ENCODE measurements at regions not wholly inside any gene's neighbourhood (a gene's known extent, or its start where the extent isn't known, plus 50 kb on each side); places are given as distances from the start of the nearest gene placed in this dataset.

- Histone ChIP-seq H4K91ac (ENCODE audit: insufficient read depth, low read depth, low read length) (no peak overlapping the region), H3K56ac (ENCODE audit: extremely low read depth, insufficient read depth, low read length) (no peak overlapping the region), H3K4me1 (ENCODE audit: control insufficient read depth, insufficient read depth, low read length) (no peaks in the 10 kb centered on the region), H2BK120ac (ENCODE audit: low read depth, low read length) (no peak overlapping the region), H3K4ac (ENCODE audit: low read depth, low read length) (no peak overlapping the region), H2AK5ac (ENCODE audit: low read depth, low read length) (no peak overlapping the region), H3K4me2 (ENCODE audit: low read depth, low read length) (no peak overlapping the region), H2BK20ac (ENCODE audit: low read depth, low read length) (no peak overlapping the region), H2BK5ac (ENCODE audit: low read depth, low read length, poor library complexity, severe bottlenecking) (no peak overlapping the region), H3K18ac (ENCODE audit: low read depth, low read length) (no peak overlapping the region), H3K4me3 (ENCODE audit: insufficient read depth, low read depth, low read length) (no peak overlapping the region), H3K9ac (ENCODE audit: low read depth, low read length) (no peak overlapping the region), H3K23ac (ENCODE audit: low read depth, low read length) (no peak overlapping the region), H4K20me1 (ENCODE audit: insufficient read depth, low read length) (no peaks in the 10 kb centered on the region), H3K14ac (replicated peaks; ENCODE audit: low read depth, low read length) (no peak overlapping the region), H2AFZ (replicated peaks; ENCODE audit: low read length, poor library complexity) (no peak overlapping the region), H4K8ac (ENCODE audit: low read depth in 2 of 2, low read length in 2 of 2) (no peak overlapping the region), H2BK15ac (ENCODE audit: low read depth, low read length) (no peak overlapping the region), H3K9me3 (ENCODE audit: control insufficient read depth, insufficient read depth, low read length) (no peaks in the 10 kb centered on the region), H3K27me3 (ENCODE audit: control insufficient read depth, insufficient read depth, low read length) (no peaks in the 10 kb centered on the region), H2AK9ac (replicated peaks; ENCODE audit: low read depth, low read length, poor library complexity) (no peak overlapping the region), H3K27ac (ENCODE audit: insufficient read depth, low read length) (no peak overlapping the region), H4K5ac (ENCODE audit: low read depth, low read length) (no peak overlapping the region), H3K9me1 (ENCODE audit: insufficient read depth, low read length) (no peaks in the 10 kb centered on the region), H3K36me3 (ENCODE audit: control insufficient read depth, insufficient read depth, low read length) (no peaks in the 10 kb centered on the region), H3K79me1 (ENCODE audit: low read depth in 1 of 2, low read length in 2 of 2) (no peaks in the 10 kb centered on the region)
- TF ChIP-seq MAZ (IDR thresholded peaks at IDR 0.05; ENCODE audit: borderline replicate concordance, low read depth, low read length) (no peak), CTCF (conservative IDR thresholded peaks at IDR 0.05; ENCODE audit: low read depth, low read length) (no peak), NFE2L2 (IDR thresholded peaks at IDR 0.05; ENCODE audit: low read depth, low read length) (no peak), ELK1 (IDR thresholded peaks at IDR 0.05; ENCODE audit: borderline replicate concordance, low read depth, low read length) (no peak), CHD1 (IDR thresholded peaks at IDR 0.05; ENCODE audit: low read depth, low read length) (no peak), MAFK (IDR thresholded peaks at IDR 0.05; ENCODE audit: low read depth, low read length) (no peak), RFX5 (IDR thresholded peaks at IDR 0.05; ENCODE audit: low read depth, low read length) (no peak), MXI1 (IDR thresholded peaks at IDR 0.05; ENCODE audit: borderline replicate concordance, low read depth, low read length) (no peak), BHLHE40 (IDR thresholded peaks at IDR 0.05; ENCODE audit: low read depth, low read length) (no peak), POLR2A (IDR thresholded peaks at IDR 0.05; ENCODE audit: low read depth, low read length) (no peak)
- BruUV-seq (replicated peaks), result no TSS peak
- ATAC-seq (ENCODE audit: low read depth), result no peak
- intact Hi-C loops (cut with micrococcal nuclease), result no loop called here
- dilution Hi-C loops (cut with HindIII; ENCODE audit: low sequenced_read_pairs, unreplicated experiment), result no loop called here
- no CpG with 5 or more reads among the region's 4 CpGs for WGBS, 2 experiments (ENCODE audit: extremely low coverage in 2 of 2, insufficient read length in 1 of 2)
- in situ Hi-C loops (cut with MboI; ENCODE audit: low sequenced_read_pairs), result no loop called here
- ChIA-PET CTCF (no interaction called here), POLR2A (ENCODE audit: unreplicated experiment) (no interaction called here)
- DNase-seq, result no peak
Measured at GRCh38 chrX:118286066-118286762, 59.7 kb upstream of the WDR44 start.

All from IMR-90 (cell line).